HL-60/S4 (cell line): ENCODE measurements at regions not wholly inside any gene's neighbourhood (a gene's known extent, or its start where the extent isn't known, plus 50 kb on each side); places are given as distances from the start of the nearest gene placed in this dataset.
"Not testable (repeated sequence)": the region's sequence is repeated elsewhere in the genome, so short reads cannot be mapped to it uniquely, and the experiment has no call there.

Source experiments
- in situ Hi-C: fragments of 300-500 bp; cut with MboI; formaldehyde crosslinking; loops from 2 replicates; pipeline ENCODE4 v1.14.3; 2022; ENCODE audit warnings: low sequenced_read_pairs

- in situ Hi-C loops, result no loop called here
Observed at GRCh38 chr12:20154052-20154451, 214.3 kb upstream of the PDE3A start.

GRCh38 chr12:20155374-20155773, 213.0 kb upstream of the PDE3A start:
- in situ Hi-C loops, result no loop called here

GRCh38 chr12:20160899-20161298, 207.4 kb upstream of the PDE3A start:
- in situ Hi-C loops, result not testable (repeated sequence)

GRCh38 chr12:20174528-20175175, 193.7 kb upstream of the PDE3A start:
- in situ Hi-C loops, result no loop called here

GRCh38 chr12:20175704-20176388, 192.5 kb upstream of the PDE3A start:
- in situ Hi-C loops, result no loop called here

GRCh38 chr12:20181416-20182180, 186.7 kb upstream of the PDE3A start:
- in situ Hi-C loops, result no loop called here

- in situ Hi-C loops, result no loop called here
Observed at GRCh38 chr12:20183563-20183962, 184.8 kb upstream of the PDE3A start.

- in situ Hi-C loops, result no loop called here
Observed at GRCh38 chr12:20184514-20184913, 183.8 kb upstream of the PDE3A start.

GRCh38 chr12:20187456-20187855, 180.9 kb upstream of the PDE3A start:
- in situ Hi-C loops, result no loop called here

- in situ Hi-C loops, result no loop called here
Observed at GRCh38 chr12:20188930-20189653, 179.2 kb upstream of the PDE3A start.

- in situ Hi-C loops, result no loop called here
Observed at GRCh38 chr12:20189767-20190166, 178.6 kb upstream of the PDE3A start.

GRCh38 chr12:20194171-20194570, 174.2 kb upstream of the PDE3A start:
- in situ Hi-C loops, result no loop called here

GRCh38 chr12:20196767-20197166, 171.6 kb upstream of the PDE3A start:
- in situ Hi-C loops, result no loop called here

- in situ Hi-C loops, result no loop called here
Observed at GRCh38 chr12:20197411-20197810, 170.9 kb upstream of the PDE3A start.

GRCh38 chr12:20199780-20200179, 168.6 kb upstream of the PDE3A start:
- in situ Hi-C loops, result no loop called here

GRCh38 chr12:20201733-20202132, 166.6 kb upstream of the PDE3A start:
- in situ Hi-C loops, result no loop called here

- in situ Hi-C loops, result no loop called here
Observed at GRCh38 chr12:20205854-20206253, 162.5 kb upstream of the PDE3A start.

- in situ Hi-C loops, result no loop called here
Observed at GRCh38 chr12:20206410-20206809, 161.9 kb upstream of the PDE3A start.

- in situ Hi-C loops, result no loop called here
Observed at GRCh38 chr12:20210621-20211215, 157.6 kb upstream of the PDE3A start.

- in situ Hi-C loops, result no loop called here
Observed at GRCh38 chr12:20211541-20211940, 156.8 kb upstream of the PDE3A start.

GRCh38 chr12:20211981-20212421, 156.3 kb upstream of the PDE3A start:
- in situ Hi-C loops, result no loop called here
